NOMO-1 treated with DMSO at 0.1 percent for 48 hours (cell line): ENCODE measurements at regions not wholly inside any gene's neighbourhood (a gene's known extent, or its start where the extent isn't known, plus 50 kb on each side); places are given as distances from the start of the nearest gene placed in this dataset.

ENCODE experiments used
- DNase-seq: peaks from one replicate; lab custom pipeline; 2025; ENCODE audit not compliant: unreplicated experiment; lab: John Stamatoyannopoulos, UW

- no peak for DNase-seq
Measured at GRCh38 chr5:39846144-39846543, 421.4 kb upstream of the DAB2 start.

- no peak for DNase-seq
Measured at GRCh38 chr5:39843767-39844166, 419.0 kb upstream of the DAB2 start.

DNA sequence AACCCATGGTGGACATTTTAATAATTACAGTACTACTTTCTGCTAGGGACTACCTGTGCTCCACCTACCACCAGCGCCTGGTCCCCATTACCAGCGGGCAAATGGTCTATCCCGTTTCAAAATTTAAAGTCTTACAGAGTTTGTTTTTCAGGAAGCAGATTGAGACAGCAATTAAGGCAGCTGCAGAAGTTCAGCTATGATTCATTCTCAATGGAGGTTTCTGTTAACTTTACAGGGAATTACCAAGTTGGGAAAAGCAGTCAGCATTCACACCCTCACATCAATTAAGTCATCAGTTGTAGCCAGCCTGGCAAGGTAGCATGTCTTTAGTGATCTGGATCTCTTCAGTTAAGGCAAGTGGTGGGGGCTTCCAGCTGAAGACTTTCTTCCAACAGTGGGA, 410.6 kb upstream of the DAB2 start:
- DNase-seq: no peak

GRCh38 chr5:39829441-39829840, 404.7 kb upstream of the DAB2 start:
- DNase-seq: no peak

DNA sequence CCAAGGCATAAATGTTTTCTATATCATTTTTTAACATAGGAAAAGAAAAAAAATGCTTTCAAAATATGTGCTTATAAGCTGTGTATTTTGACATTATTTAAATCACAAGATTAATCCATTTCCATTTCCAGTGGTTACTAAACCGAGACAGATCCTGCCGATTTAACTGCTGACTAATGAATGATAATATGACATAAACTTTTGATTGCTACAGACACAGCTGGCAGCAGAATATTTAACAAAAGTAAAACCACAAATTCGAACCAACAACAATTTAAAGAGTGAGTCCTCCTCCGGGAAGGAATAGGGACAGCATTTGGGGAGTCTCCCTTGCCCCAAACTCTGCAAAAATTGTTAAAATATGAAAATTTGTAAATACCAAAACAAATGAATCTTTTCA, 401.3 kb upstream of the DAB2 start:
- DNase-seq: no peak

DNA sequence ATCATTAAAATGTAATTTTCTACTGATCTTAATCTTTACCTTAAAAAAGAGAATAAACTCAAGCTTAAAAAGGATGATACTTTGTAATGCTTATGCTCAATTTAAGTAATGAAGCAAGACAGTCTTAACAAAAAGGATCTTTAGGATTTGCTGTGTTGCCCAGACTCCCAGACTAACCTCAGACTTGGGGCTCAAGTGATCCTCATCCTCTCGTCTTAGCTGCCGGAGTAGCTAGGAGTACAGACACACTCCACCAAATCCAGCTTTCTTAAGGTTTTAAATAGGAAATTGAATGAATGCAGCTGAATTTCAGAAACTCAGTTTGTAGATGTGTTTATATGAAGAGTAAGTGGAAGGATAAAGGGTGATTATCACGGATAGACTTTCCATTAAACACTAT, 400.5 kb upstream of the DAB2 start:
- DNase-seq: no peak

DNA sequence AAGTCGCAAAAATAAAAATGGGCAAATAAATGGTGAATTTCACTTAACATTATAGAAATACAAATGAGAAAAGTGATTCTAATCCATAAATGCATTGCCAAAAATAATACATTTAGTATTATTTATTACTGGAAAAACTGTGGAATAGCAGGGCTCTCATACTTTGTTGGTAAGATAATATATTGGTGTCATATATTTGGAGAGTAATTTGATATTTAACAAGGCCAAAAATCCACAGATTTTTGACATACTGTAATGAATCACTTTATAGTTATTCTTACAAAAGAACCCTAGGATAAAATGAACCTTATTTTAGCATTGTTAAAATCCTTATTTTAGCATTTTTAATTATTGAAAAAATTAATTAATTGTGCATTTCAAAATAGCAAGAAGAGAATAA, 397.2 kb upstream of the DAB2 start:
- no peak for DNase-seq

GRCh38 chr5:39816866-39817265, 392.1 kb upstream of the DAB2 start:
- DNase-seq: no peak

GRCh38 chr5:39816156-39816845, 391.5 kb upstream of the DAB2 start:
- DNase-seq: no peak

DNA sequence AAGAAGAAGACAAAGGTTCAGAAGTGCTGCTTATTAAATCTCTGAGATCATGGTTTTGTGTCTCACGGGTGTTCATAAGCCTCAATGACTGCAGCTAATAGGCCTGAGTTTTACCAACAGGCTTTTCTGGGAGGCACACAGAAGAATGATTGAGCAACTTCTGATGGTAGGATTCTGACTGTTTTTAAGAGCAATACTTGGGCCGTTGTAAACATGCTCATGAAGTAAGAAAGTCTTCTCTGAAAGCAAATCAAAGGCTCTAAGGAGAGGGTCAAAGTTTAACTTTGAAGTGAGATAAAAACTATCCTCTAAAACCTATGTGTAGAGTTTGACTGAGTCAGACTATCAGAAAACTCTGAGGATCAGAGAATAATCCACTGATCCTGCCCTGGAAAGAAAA, 390.9 kb upstream of the DAB2 start:
- DNase-seq: no peak

- no peak for DNase-seq
Measured at GRCh38 chr5:39811381-39811780, 386.6 kb upstream of the DAB2 start.

GRCh38 chr5:39808656-39809055, 383.9 kb upstream of the DAB2 start:
- no peak for DNase-seq

GRCh38 chr5:39801306-39801705, 376.5 kb upstream of the DAB2 start:
- no peak for DNase-seq

GRCh38 chr5:39800042-39800601, 375.3 kb upstream of the DAB2 start:
- DNase-seq: no peak

DNA sequence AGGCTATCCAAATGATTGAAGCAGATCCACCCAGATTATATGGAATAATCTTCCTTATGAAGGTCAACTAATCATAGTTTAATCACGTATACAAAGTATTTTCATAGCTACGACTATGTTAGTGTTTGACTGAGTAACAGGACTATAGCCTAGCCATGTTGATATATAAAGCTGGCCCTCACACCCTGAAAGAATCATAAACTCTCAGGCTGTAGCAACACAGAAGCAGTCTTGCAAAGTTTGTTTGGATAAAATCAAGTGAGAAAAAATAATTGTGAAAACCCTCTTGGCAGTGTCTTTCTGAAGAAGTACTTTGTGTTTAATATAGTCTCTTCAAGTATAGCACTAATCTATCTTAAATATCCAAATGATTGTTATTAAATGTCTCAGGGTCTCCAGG, 374.5 kb upstream of the DAB2 start:
- no peak for DNase-seq

GRCh38 chr5:39794513-39795210, 369.9 kb upstream of the DAB2 start:
- DNase-seq: no peak

DNA sequence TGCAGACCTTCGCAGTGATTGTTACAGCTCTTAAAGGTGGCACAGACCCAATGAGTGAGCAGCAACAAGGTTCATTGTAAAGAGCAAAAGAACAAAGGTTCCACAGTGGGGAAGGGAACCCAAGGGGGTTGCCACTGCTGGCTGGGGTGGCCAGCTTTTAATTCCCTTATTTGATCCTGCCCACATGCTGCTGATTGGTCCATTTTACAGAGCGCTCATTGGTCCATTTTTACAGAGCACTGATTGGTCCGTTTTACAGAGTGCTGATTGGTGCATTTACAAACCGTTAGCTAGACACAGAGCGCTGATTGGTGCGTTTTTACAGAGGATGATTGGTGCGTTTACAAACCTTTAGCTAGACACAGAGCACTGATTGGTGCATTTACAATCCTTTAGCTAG, 360.6 kb upstream of the DAB2 start:
- DNase-seq: no peak

DNA sequence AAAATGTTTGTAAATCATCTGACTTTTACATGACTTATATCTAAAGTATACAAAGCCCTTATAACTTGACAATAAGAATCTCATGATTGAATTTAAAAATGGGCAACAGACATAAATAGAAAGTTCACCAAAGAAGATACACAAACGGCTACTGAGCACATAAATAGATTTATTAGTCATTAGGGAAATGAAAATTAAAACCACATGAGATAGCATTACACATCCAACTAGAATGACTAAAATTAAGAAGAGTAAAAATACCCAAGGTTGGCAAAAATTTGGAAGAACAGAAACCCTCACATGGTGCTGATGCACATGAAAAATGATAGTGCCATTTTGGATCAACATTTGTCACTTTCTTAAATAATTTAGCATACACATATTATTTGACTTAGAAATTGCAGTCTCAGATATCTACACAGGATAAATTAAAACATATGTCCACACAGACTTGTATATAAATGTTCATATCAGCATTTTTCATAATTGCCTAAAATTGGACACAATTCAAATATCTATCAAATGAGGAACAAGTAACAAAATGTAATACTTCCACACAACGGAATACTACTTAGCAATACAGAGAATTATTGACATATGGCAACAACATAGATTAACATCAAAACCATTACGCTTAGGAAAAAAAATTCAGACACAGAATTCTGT, 359.1 kb upstream of the DAB2 start:
- no peak for DNase-seq

DNA sequence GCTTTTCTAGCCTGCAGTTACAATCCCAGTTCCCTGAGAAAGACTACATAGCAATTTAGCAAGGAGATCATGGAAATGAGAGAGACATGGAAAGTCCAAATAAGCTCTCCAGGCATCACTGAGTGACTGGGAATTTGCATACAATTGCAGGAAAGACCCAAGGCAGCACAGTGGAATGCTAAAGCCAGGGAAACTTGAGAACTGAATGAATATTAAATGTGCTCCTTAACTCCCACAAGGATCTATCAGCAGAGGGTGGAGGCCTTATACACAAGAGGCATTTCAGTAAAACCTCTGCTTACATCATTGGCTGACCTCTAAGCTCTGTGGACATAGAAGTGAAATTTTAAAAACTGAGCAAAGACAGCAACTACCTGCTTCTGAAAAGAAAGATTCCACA, 355.6 kb upstream of the DAB2 start:
- no peak for DNase-seq

DNA sequence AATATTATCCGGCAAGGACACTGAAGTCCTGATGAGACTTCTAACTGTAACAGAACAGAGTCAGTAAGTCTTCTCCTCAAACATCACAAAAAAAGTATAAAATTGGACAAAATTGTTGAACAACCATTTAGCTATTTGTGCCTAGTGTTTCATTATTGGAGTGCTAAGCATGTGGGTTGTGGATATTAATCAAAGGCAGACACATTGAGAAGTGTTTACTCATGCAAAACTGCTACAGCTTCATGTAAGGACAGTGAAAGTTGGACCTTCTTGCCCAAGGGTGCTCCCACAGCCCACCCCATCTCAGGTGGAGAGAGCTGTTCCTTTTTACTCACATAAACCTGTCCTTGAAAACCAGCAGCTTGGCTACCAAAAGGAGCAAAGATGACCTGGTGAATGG, 355.1 kb upstream of the DAB2 start:
- no peak for DNase-seq

- no peak for DNase-seq
Measured at GRCh38 chr5:39775797-39776365, 351.1 kb upstream of the DAB2 start.
